GM18526 (cell line): ENCODE measurements at regions not wholly inside any gene's neighbourhood (a gene's known extent, or its start where the extent isn't known, plus 50 kb on each side); places are given as distances from the start of the nearest gene placed in this dataset.

Experiments
- POLR2A ChIP-seq: IDR thresholded peaks from 3 replicates; pipeline ENCODE4 v1.6.1; 2011; ENCODE audit not compliant: insufficient read length; ENCODE audit errors: extremely low read depth

- TF ChIP-seq POLR2A, result no peak
Measured at GRCh38 chr17:77819497-77819896, 139.0 kb upstream of the TNRC6C start.

GRCh38 chr17:77821114-77821513 is 137.4 kb upstream of the TNRC6C start:
- TF ChIP-seq POLR2A, result no peak

- TF ChIP-seq POLR2A, result no peak
Measured at GRCh38 chr17:77822302-77823030, 136.0 kb upstream of the TNRC6C start.

GRCh38 chr17:77824102-77824779 is 134.3 kb upstream of the TNRC6C start:
- no peak for TF ChIP-seq POLR2A

GRCh38 chr17:77824780-77825280 is 133.7 kb upstream of the TNRC6C start:
- TF ChIP-seq POLR2A, result no peak

- TF ChIP-seq POLR2A, result no peak
Measured at GRCh38 chr17:77825621-77826020, 132.9 kb upstream of the TNRC6C start.

- TF ChIP-seq POLR2A, result no peak
Measured at GRCh38 chr17:77826132-77826873, 132.2 kb upstream of the TNRC6C start.

DNA sequence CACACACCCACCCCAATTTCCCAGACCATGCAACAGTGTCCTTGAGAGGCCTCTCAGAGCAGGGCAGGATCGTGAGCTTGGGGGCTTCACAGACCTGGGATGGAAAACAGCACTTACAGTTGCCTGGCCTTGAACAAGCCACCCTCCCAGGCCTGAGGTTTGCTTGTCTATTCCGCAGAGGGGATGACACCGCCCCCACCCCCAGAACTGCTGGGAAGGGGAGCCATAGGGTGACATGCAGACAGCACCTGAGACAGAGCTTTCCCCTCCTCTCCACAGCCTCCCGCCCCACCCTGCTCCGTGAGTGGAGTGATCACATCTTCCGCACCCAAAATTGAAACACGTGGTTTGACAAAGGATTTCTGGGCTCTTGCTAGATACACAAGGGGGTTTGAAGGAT is 131.5 kb upstream of the TNRC6C start:
- no peak for TF ChIP-seq POLR2A

GRCh38 chr17:77827511-77827910 is 131.0 kb upstream of the TNRC6C start:
- TF ChIP-seq POLR2A, result no peak

DNA sequence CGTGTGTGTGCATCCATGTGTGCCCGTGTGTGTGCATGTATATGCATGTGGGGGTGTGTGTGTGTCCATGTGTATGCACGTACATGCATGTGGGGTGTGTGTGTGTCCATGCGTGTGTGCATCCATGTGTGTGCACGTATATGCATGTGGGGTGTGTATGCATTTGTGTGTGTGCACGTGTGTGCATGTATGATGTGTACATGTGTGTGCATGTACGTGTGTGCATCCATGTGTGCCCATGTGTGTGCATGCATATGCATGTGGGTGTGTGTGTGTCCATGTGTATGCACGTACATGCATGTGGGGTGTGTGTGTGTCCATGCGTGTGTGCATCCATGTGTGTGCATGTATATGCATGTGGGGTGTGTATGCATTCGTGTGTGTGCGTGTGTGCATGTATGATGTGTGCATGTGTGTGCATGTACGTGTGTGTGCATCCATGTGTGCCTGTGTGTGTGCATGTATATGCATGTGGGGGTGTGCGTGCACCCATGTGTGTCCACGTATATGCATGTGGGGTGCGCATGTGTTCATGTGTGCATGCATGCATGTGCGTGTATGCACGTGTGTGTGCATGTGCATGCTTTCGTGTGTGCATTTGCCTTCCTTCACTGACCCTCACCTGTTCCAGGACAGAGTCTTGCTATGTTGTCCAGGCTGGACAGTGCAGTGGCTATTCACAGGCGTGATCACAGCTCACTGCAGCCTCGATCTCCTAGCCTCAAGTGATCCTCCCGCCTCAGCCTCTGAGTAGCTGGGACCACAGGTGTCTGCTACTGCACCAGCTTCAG is 129.6 kb upstream of the TNRC6C start:
- TF ChIP-seq POLR2A, result no peak

DNA sequence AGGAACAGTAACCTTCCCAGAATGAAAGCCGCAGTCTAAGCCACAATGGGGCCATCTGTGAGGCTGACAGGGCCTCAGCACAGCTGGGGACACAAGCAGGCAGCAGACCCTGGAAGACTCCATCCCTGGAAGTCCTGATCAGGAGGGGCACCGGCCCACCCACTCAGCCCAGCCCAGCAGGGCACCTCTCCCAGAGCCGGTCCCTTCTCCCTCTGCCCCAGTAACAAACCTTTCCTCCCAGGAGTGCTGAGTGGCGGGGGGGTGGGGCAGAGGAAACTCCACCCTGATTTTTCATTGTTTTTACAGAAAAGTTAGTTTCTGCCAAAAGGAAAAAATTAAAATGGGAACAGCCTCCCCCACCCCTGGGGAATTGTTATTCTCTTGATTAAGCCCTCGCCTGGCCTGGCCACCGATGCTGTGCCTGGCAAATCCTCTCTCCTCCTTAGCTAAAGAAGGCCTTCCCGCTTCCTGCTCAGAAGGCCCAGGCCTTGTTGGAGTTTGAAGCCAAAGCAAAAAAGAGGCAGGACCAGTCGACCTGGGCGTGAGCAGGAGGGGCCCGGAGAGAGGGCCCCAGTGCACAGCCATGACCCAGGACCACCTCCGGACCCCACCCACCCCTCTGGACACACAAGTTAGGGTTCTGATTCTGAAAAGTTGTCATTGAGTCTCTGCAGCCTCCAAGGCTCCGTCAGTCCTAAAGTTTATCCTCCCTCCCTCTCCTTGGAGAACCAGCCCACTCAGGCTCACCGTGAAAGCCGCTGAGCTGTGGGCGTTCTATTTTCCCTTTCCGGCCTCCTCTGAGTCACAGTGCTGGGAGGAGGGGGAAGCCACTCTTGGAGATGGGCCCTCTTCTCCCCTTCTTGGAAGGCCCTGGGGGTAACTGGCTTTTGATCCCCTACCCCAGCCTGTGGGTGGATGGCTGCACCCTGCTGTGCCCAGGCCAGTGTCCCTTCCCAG is 128.4 kb upstream of the TNRC6C start:
- TF ChIP-seq POLR2A, result no peak

- TF ChIP-seq POLR2A, result no peak
Measured at GRCh38 chr17:77830816-77831473, 127.6 kb upstream of the TNRC6C start.

DNA sequence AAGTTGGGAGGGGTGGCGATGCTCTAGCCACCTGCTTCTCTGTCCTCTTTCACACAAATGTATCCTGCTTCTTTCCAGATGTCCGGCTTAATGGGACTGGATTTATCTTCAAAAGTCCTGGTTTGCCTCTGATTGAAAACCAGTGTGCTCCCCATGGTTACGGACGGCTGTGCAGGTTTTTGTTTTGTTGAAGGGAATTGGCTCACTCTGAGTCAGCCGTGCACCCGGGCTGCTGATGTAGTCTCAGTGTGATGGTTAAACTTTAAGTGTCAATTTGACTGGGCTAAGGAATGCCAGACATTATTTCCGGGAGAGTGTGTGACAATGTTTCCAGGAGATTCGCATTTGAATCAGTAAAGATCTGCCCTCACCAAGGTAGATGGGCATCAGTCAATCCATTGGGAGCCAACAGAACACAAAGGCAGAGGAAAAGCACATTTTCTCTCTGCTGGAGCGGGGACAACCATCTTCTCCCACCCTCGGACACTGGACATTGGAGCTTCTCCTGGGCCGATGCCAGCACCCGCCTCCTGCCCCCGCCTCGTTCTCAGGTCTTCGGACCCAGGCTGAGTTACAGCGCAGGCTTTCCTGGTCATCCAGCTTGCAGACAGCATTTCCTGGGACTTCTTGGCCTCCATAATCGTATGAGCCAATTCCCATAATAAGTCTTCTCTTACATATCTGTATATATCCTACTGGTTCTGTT is 126.9 kb upstream of the TNRC6C start:
- no peak for TF ChIP-seq POLR2A
